GM18858 (cell line): ENCODE measurements at regions not wholly inside any gene's neighbourhood (a gene's known extent, or its start where the extent isn't known, plus 50 kb on each side); places are given as distances from the start of the nearest gene placed in this dataset.

Experiments
- ATAC-seq: cut with Tn5 transposase; IDR thresholded peaks from one replicate; pipeline ENCODE4 v1.9.1; 2021; ENCODE audit not compliant: unreplicated experiment

- ATAC-seq: no peak
Measured at GRCh38 chr4:29521281-29521680, 1198.9 kb upstream of the PCDH7 start.

GRCh38 chr4:29536745-29537144 is 1183.4 kb upstream of the PCDH7 start:
- ATAC-seq: no peak

GRCh38 chr4:29538889-29539646 is 1181.1 kb upstream of the PCDH7 start:
- ATAC-seq: no peak

- ATAC-seq: peak; percentile 60
Measured at GRCh38 chr4:29540439-29541102, 1179.6 kb upstream of the PCDH7 start.

GRCh38 chr4:29541757-29542156 is 1178.4 kb upstream of the PCDH7 start:
- no peak for ATAC-seq

GRCh38 chr4:29549342-29549741 is 1170.8 kb upstream of the PCDH7 start:
- ATAC-seq: no peak

- ATAC-seq: no peak
Measured at GRCh38 chr4:29551821-29552220, 1168.3 kb upstream of the PCDH7 start.

GRCh38 chr4:29553846-29554245 is 1166.3 kb upstream of the PCDH7 start:
- no peak for ATAC-seq

GRCh38 chr4:29558789-29559188 is 1161.4 kb upstream of the PCDH7 start:
- no peak for ATAC-seq

GRCh38 chr4:29559286-29559685 is 1160.9 kb upstream of the PCDH7 start:
- ATAC-seq: no peak

- ATAC-seq: no peak
Measured at GRCh38 chr4:29560452-29560851, 1159.7 kb upstream of the PCDH7 start.

GRCh38 chr4:29565256-29565655 is 1154.9 kb upstream of the PCDH7 start:
- peak; percentile 69 for ATAC-seq

- no peak for ATAC-seq
Measured at GRCh38 chr4:29566371-29566770, 1153.8 kb upstream of the PCDH7 start.

GRCh38 chr4:29571322-29571721 is 1148.8 kb upstream of the PCDH7 start:
- ATAC-seq: no peak

- no peak for ATAC-seq
Measured at GRCh38 chr4:29578329-29578728, 1141.8 kb upstream of the PCDH7 start.

GRCh38 chr4:29581457-29581856 is 1138.7 kb upstream of the PCDH7 start:
- no peak for ATAC-seq

GRCh38 chr4:29588617-29589016 is 1131.6 kb upstream of the PCDH7 start:
- ATAC-seq: no peak

GRCh38 chr4:29596228-29596627 is 1123.9 kb upstream of the PCDH7 start:
- no peak for ATAC-seq

GRCh38 chr4:29619168-29619567 is 1101.0 kb upstream of the PCDH7 start:
- no peak for ATAC-seq

- ATAC-seq: no peak
Measured at GRCh38 chr4:29632199-29632598, 1088.0 kb upstream of the PCDH7 start.

- ATAC-seq: no peak
Measured at GRCh38 chr4:29636961-29637360, 1083.2 kb upstream of the PCDH7 start.

- no peak for ATAC-seq
Measured at GRCh38 chr4:29653221-29653620, 1066.9 kb upstream of the PCDH7 start.

GRCh38 chr4:29680644-29681043 is 1039.5 kb upstream of the PCDH7 start:
- no peak for ATAC-seq
